ENCODE measurements at regions not wholly inside any gene's neighbourhood (a gene's known extent, or its start where the extent isn't known, plus 50 kb on each side); places are given as distances from the start of the nearest gene placed in this dataset.

GRCh38 chr7:68858497-68858896 lies 739.8 kb upstream of the AUTS2 start:
- TF ChIP-seq POLR2AphosphoS5 (IDR thresholded peaks at IDR 0.05; ENCODE audit: low read depth, low read length) (no peak), SIN3A (IDR thresholded peaks at IDR 0.05; ENCODE audit: borderline replicate concordance, insufficient read depth, low read length) (no peak), FOXP2 (optimal IDR thresholded peaks at IDR 0.05; ENCODE audit: borderline replicate concordance, extremely low read depth, extremely low read length, insufficient read depth) (no peak)

Data from PFSK-1 (cell line).